GM12874 (cell line): ENCODE measurements at regions not wholly inside any gene's neighbourhood (a gene's known extent, or its start where the extent isn't known, plus 50 kb on each side); places are given as distances from the start of the nearest gene placed in this dataset.

Source experiments
- CTCF ChIP-seq: IDR thresholded peaks from 2 replicates; pipeline ENCODE4 v1.5.1; 2011; ENCODE audit warnings: low read depth, mild to moderate bottlenecking, control low read depth, low read length, moderate library complexity; ENCODE audit not compliant: insufficient read depth

GRCh38 chr11:37230865-37231264 lies 632.8 kb upstream of the RAG2 start:
- no peak for TF ChIP-seq CTCF

- no peak for TF ChIP-seq CTCF
Observed at GRCh38 chr11:37223962-37224361, 625.9 kb upstream of the RAG2 start.

- TF ChIP-seq CTCF: no peak
Observed at GRCh38 chr11:37203006-37203405, 605.0 kb upstream of the RAG2 start.

- TF ChIP-seq CTCF: no peak
Observed at GRCh38 chr11:37199082-37199481, 601.0 kb upstream of the RAG2 start.

- TF ChIP-seq CTCF: no peak
Observed at GRCh38 chr11:37184326-37184725, 586.3 kb upstream of the RAG2 start.

- TF ChIP-seq CTCF: no peak
Observed at GRCh38 chr11:37182031-37182430, 584.0 kb upstream of the RAG2 start.

- no peak for TF ChIP-seq CTCF
Observed at GRCh38 chr11:37177721-37178120, 579.7 kb upstream of the RAG2 start.

- no peak for TF ChIP-seq CTCF
Observed at GRCh38 chr11:37171451-37171850, 573.4 kb upstream of the RAG2 start.
